GM08714 (cell line): ENCODE measurements at regions not wholly inside any gene's neighbourhood (a gene's known extent, or its start where the extent isn't known, plus 50 kb on each side); places are given as distances from the start of the nearest gene placed in this dataset.
"Not testable (repeated sequence)": the region's sequence is repeated elsewhere in the genome, so short reads cannot be mapped to it uniquely, and the experiment has no call there.

Experiments used
- H3K4me3 ChIP-seq: fragments of 200-500 bp; sonication (Bioruptor generic); 2 replicates; pipeline ENCODE4 v1.5.1; 2014; ENCODE audit warnings: mild to moderate bottlenecking, low read length, inconsistent platforms
- ZNF274 ChIP-seq: IDR thresholded peaks from 2 replicates; pipeline ENCODE4 v1.6.1; 2012; ENCODE audit warnings: mild to moderate bottlenecking, low read depth, low read length

GRCh38 chr2:58339548-58340243 is 98.6 kb upstream of the FANCL start:
- TF ChIP-seq ZNF274, result no peak
- no peak overlapping the region for H3K4me3 ChIP-seq

- H3K4me3 ChIP-seq, result no peak overlapping the region
- no peak for TF ChIP-seq ZNF274
These were observed 95.3 kb upstream of the FANCL start for GRCh38 chr2:58336416-58336815.

DNA sequence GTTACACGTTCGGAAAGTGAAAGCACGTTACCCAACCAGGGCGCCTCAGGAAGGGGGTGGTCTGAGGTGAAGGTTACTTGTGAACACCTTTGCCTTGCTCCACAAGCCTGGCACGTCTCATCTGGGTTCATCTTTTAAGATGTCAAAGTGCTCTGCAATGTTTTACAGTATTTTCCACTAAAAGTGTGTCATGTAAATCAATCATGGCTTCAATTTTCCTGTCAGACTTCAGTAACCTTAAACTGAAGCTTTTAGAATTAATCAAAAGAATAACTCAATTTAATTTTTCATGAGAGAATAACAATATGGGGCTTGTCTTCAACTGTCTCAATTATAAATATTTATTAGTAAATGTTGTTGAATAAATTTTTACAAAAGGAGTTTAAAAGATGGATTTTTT is 93.3 kb upstream of the FANCL start:
- TF ChIP-seq ZNF274, result no peak

DNA sequence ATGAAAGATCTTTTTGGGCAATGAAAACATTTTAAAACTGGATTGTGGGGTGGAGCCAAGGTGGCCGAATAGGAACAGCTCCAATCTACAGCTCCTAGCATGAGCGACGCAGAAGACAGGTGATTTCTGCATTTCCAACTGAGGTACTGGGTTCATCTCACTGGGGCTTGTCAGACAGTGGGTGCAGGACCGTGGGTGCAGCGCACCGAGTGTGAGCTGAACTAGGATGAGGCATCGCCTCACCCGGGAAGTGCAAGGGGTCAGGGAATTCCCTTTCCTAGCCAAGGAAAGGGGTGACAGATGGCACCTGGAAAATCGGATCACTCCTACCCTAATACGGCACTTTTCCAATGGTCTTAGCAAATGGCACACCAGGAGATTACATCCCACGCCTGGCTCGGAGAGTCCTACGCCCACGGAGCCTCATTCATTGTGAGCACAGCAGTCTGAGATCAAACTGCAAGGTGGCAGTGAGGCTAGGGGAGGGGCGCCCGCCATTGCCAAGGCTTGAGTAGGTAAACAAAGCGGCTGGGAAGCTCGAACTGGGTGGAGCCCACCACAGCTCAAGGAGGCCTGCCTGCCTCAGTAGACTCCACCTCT is 84.3 kb upstream of the FANCL start:
- not testable (repeated sequence) for H3K4me3 ChIP-seq

More for the DNA sequence above, 93.3 kb upstream of the FANCL start:
- H3K4me3 ChIP-seq, result no peak overlapping the region

DNA sequence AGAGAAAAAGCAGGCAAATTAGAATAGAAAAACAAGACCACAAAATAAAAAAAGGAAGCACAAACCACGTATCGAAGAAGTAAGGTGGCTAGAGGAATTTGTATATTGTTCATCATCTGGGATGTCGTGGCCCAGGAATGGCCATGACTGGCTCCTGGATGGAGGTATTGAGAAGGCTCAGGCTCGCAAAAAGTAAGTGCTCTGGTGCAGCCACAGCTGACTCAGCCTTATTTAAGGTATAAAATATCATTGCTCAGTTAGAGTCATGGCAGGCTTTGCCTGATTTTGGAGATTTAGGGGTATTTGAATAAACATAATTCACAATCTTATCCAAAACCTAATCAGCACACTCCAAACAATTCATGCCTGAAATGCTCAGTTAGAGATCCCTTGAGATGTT is 78.4 kb upstream of the FANCL start:
- no peak overlapping the region for H3K4me3 ChIP-seq
- no peak for TF ChIP-seq ZNF274

DNA sequence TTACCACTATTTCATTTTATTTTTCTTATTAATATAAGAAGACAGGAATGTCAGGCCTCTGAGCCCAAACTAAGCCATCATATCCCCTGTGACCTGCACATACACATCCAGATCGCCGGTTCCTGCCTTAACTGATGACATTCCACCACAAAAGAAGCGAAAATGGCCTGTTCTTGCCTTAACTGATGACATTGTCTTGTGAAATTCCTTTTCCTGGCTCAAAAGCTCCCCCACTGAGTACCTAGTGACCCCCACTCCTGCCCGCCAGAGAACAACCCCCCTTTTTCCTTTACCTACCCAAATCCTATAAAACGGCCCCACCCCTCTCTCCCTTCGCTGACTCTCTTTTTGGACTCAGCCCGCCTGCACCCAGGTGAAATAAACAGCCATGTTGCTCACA is 77.8 kb upstream of the FANCL start:
- not testable (repeated sequence) for H3K4me3 ChIP-seq

DNA sequence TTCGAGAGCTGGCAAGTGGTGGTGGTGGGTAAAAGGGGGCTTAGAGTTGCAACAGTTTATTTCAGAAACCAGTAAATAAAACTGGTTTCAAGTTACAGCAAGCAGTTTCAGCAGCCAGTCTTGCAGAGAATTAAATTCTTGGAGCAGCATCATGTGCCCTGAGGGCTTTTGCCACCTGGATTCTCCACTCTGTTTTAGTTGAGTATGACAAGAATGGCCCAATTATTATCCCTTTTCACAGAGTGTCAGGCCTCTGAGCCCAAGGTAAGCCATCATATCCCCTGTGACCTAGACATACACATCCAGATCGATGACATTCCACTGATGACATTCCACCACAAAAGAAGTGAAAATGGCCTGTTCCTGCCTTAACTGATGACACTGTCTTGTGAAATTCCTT is 72.8 kb upstream of the FANCL start:
- no peak overlapping the region for H3K4me3 ChIP-seq
- TF ChIP-seq ZNF274, result no peak

DNA sequence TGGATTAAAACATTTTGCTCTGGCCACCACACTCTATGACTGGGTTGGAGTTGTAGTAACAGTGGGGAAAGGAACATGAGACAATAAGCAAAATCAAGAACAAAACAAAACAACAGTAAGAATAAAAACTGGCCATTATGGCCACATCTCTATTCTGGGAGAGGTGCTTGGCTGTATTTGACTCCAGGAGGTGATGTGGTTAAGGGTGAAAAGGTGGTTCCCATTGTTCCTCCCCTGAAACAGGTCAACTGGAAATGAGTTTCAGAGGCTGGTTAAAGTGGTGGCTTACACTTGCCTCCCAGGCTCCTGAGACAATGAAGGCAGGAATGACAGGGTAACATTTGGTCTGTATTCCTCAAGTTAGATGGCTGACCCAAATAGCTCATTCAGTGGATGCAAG is 67.3 kb upstream of the FANCL start:
- TF ChIP-seq ZNF274, result no peak

DNA sequence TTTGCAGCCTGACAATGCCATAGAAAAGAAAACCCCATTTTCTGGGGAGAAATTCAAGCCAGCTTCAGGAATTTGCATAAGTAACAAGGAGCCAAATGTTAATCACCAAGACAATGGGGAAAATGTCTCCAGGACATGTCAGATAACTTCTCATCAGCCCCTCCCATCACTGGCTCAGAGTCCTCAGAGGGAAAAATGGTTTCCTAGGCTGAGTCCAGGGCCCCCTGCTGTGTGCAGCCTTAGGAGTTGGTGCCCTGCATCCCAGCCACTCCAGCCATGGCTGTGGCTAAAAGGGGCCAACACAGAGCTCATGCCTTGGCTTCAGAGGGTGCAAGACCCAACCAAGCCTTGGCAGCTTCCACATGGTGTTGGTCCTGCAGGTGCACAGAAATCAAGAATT is 63.7 kb upstream of the FANCL start:
- H3K4me3 ChIP-seq, result no peak overlapping the region
- no peak for TF ChIP-seq ZNF274

More for the DNA sequence above, 67.3 kb upstream of the FANCL start:
- no peak overlapping the region for H3K4me3 ChIP-seq

GRCh38 chr2:58299123-58299522 is 58.0 kb upstream of the FANCL start:
- no peak for TF ChIP-seq ZNF274
- H3K4me3 ChIP-seq, result no peak overlapping the region

DNA sequence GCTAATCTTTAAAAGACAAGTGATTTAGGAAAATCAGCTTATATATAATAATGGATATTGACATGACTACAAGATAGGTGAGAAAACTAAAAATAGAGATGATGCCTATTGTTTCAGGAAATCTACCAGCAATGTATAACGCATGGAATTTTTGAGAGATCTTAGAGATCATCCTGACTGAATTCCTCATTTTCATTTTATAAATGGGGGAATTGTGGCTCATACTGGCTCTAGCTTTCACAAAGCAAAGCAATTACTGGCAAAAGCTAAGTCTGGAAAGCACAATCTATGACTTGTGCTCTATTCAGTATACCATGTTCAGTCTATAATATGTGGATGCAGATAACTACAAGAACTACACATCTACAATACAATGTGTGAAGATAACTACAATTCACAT is 51.9 kb upstream of the FANCL start:
- TF ChIP-seq ZNF274, result no peak
- no peak overlapping the region for H3K4me3 ChIP-seq

DNA sequence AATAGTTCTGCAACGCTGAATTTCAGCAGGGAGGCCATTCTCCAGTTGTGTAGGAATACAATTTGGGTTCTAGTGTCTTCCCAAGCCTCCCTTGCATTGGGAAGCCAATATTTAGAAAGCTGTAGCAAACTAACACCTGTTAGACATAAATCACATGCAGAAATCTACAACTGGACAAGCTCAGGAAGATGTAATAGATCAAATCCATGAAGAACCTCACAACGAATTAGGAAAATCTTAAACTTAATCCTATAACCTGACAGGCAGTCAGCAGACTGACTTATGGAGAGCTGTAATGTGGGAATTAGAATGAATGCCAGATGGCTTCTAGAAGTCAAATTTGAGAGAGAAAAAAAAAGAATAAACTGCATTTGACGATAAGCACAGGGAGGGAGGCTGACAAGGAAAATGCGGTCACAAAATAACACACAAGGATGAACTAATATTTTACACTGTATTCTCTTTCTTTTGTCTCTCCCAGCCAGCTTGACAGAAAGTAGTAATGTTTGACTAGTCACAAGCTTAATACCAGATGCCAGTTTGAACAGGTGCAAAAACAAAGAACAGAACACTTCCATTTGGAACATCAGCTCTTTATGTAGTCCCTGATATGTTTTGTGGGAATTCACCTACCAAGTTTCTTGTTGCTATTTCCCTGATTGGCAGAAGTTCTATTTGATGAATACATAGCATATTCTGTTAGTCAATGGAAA is 50.8 kb upstream of the FANCL start:
- no peak overlapping the region for H3K4me3 ChIP-seq
- no peak for TF ChIP-seq ZNF274
